K562 (cell line): ENCODE measurements at regions not wholly inside any gene's neighbourhood (a gene's known extent, or its start where the extent isn't known, plus 50 kb on each side); places are given as distances from the start of the nearest gene placed in this dataset.

Experiments used
- ATAC-seq: fragments of 200-7000 bp; cut with Tn5 transposase; 3 replicates; pipeline ENCODE4 v1.9.1; 2020; ENCODE audit warnings: moderate library complexity
- BruUV-seq: library from RNA; stranded (reverse); fragments of 400-500 nt; replicated peaks from 2 replicates; lab custom pipeline; 2021; lab: Mats Ljungman, UMichigan
- CTCF ChIA-PET: fragments of 300-600 bp; formaldehyde crosslinking; extraction: SDS; loops from one replicate; lab custom pipeline; 2021; ENCODE audit warnings: low intra/inter-chr PET ratio; lab: Yijun Ruan, JAX
- POLR2A ChIA-PET: fragments of 300-600, 350-650 bp; sonication (Branson Sonifier 250); formaldehyde crosslinking; extraction: SDS; loops from one replicate; lab custom pipeline; 2021; ENCODE audit warnings: antibody characterized with exemption, inconsistent platforms; lab: Yijun Ruan, JAX
- DNase-seq, 4 experiments: peaks; one replicate each; pipeline versions ENCODE4 v3.0.0 to v3.0.0-alpha.2; 2011 to 2018; ENCODE audit warnings: low spot score in 3 of 4, mixed read lengths in 3 of 4; ENCODE audit errors: extremely low read depth in 1 of 4
- FAIRE-seq: peaks from 2 replicates; lab custom pipeline; 2011; peaks lifted over from hg19 to GRCh38; lab: Jason Lieb, UNC
- H2AFZ ChIP-seq: 2 replicates; pipeline ENCODE4 v1.6.0; 2011; ENCODE audit warnings: low read depth, low read length, control low read depth, inconsistent platforms
- H3K27ac ChIP-seq: fragments of 200-600 bp; 3 replicates; pipeline ENCODE4 v1.8.0; 2011; ENCODE audit warnings: low read depth, mild to moderate bottlenecking, control low read depth, inconsistent platforms, low read length, moderate library complexity, mixed read lengths; ENCODE audit errors: extremely low read depth
- H3K27me3 ChIP-seq, 2 experiments: fragments of 300-600 bp in 1 of 2; 2 replicates in 1 of 2; 3 replicates in 1 of 2; pipeline versions ENCODE4 v1.6.0 to v1.8.0; 2011; ENCODE audit warnings: inconsistent platforms in 2 of 2, low read length in 2 of 2, mild to moderate bottlenecking in 1 of 2, mixed read lengths in 1 of 2, moderate library complexity in 1 of 2; ENCODE audit not compliant: control insufficient read depth in 2 of 2, insufficient read depth in 2 of 2
- H3K36me3 ChIP-seq: fragments of 300-600 bp; 3 replicates; pipeline ENCODE4 v1.8.0; 2011; ENCODE audit warnings: mild to moderate bottlenecking, low read length, inconsistent platforms; ENCODE audit not compliant: control insufficient read depth, insufficient read depth
- H3K4me1 ChIP-seq, 2 experiments: fragments of 200-600 bp in 1 of 2; replicated peaks in 1 of 2; 2 replicates in 1 of 2; 3 replicates in 1 of 2; pipeline versions ENCODE4 v1.5.1 to v1.8.0; 2011; ENCODE audit warnings: inconsistent platforms in 2 of 2, low read length in 2 of 2, mild to moderate bottlenecking in 1 of 2, mixed read lengths in 1 of 2, moderate library complexity in 1 of 2; ENCODE audit not compliant: control insufficient read depth in 2 of 2, insufficient read depth in 2 of 2
- H3K4me2 ChIP-seq: 2 replicates; pipeline ENCODE4 v1.6.1; 2011; ENCODE audit warnings: low read length, control low read depth, inconsistent platforms, mixed read lengths; ENCODE audit not compliant: insufficient read depth
- H3K4me3 ChIP-seq: fragments of 200-600 bp; sonication (generic), shearing (Covaris generic); 2 replicates; pipeline ENCODE4 v1.5.1; 2016; ENCODE audit warnings: control low read depth, inconsistent platforms
- H3K79me2 ChIP-seq: fragments of 200-600 bp; 3 replicates; pipeline ENCODE4 v1.8.0; 2011; ENCODE audit warnings: low read length, inconsistent platforms; ENCODE audit not compliant: control insufficient read depth, insufficient read depth
- H3K9ac ChIP-seq, 2 experiments: 2 replicates each; pipeline versions ENCODE4 v1.6.0 to v1.6.1; 2011; ENCODE audit warnings: low read depth in 2 of 2, low read length in 2 of 2, control low read depth in 1 of 2, inconsistent platforms in 1 of 2, mild to moderate bottlenecking in 1 of 2, mixed read lengths in 1 of 2; ENCODE audit not compliant: insufficient read depth in 1 of 2
- H3K9me1 ChIP-seq: one replicate; pipeline ENCODE4 v1.6.0; 2011; ENCODE audit warnings: inconsistent platforms, mild to moderate bottlenecking, low read length, moderate library complexity; ENCODE audit not compliant: control insufficient read depth, insufficient read depth
- H3K9me3 ChIP-seq: replicated peaks from 2 replicates; pipeline ENCODE4 v1.5.1; 2011; ENCODE audit warnings: low read depth, low read length, inconsistent platforms; ENCODE audit not compliant: control insufficient read depth, insufficient read depth
- H4K20me1 ChIP-seq: replicated peaks from 2 replicates; pipeline ENCODE4 v1.6.1; 2011; ENCODE audit warnings: low read length, inconsistent platforms, mixed read lengths; ENCODE audit not compliant: control insufficient read depth, insufficient read depth
- ARID1B ChIP-seq: fragments of 450-650 bp; IDR thresholded peaks from 2 replicates; pipeline ENCODE4 v1.6.1; 2016; ENCODE audit warnings: antibody characterized with exemption, mild to moderate bottlenecking, inconsistent platforms
- COPS2 ChIP-seq: fragments of 450-650 bp; conservative IDR thresholded peaks from 2 replicates; pipeline ENCODE4 v1.6.1; 2016; ENCODE audit warnings: mild to moderate bottlenecking, moderate library complexity
- E2F6 ChIP-seq, 2 experiments: IDR thresholded peaks; 2 replicates each; pipeline ENCODE4 v1.6.1; 2011; ENCODE audit warnings: borderline replicate concordance in 1 of 2, control low read depth in 1 of 2, low read depth in 1 of 2, low read length in 1 of 2, mild to moderate bottlenecking in 1 of 2, mixed read lengths in 1 of 2, moderate library complexity in 1 of 2; ENCODE audit not compliant: insufficient read depth in 1 of 2, insufficient read length in 1 of 2, poor library complexity in 1 of 2, severe bottlenecking in 1 of 2; ENCODE audit errors: extremely low read depth in 1 of 2
- E4F1 ChIP-seq: fragments of 250-450 bp; sonication (Bioruptor Pico); IDR thresholded peaks from 2 replicates; pipeline ENCODE4 v1.5.0; 2021; ENCODE audit warnings: mild to moderate bottlenecking, borderline replicate concordance
- HNRNPUL1 ChIP-seq: fragments of 200-400 bp; formaldehyde crosslinking; IDR thresholded peaks from 2 replicates; pipeline ENCODE4 v1.6.1; 2017; ENCODE audit warnings: low read length
- POLR3A ChIP-seq: IDR thresholded peaks from 2 replicates; pipeline ENCODE4 v1.6.1; 2011; ENCODE audit warnings: borderline replicate concordance, mild to moderate bottlenecking, moderate library complexity; ENCODE audit not compliant: insufficient read length, insufficient read depth; ENCODE audit errors: extremely low read depth
- STAT5A ChIP-seq: IDR thresholded peaks from 2 replicates; pipeline ENCODE4 v1.6.1; 2012; ENCODE audit warnings: low read length, inconsistent platforms, borderline replicate concordance
- TCF7 ChIP-seq: sonication (generic); IDR thresholded peaks from 2 replicates; pipeline ENCODE4 v1.6.1; 2016; ENCODE audit warnings: antibody characterized with exemption, borderline replicate concordance
- ZBTB1 ChIP-seq: sonication (generic); formaldehyde crosslinking; IDR thresholded peaks from 2 replicates; pipeline ENCODE4 v1.8.1; 2023; ENCODE audit warnings: missing genetic modification reagents, low read depth, mild to moderate bottlenecking, borderline replicate concordance
- ZFP30 ChIP-seq: fragments of 250-450 bp; sonication (Bioruptor Pico); IDR thresholded peaks from 2 replicates; pipeline ENCODE4 v1.8.0; 2022; ENCODE audit warnings: moderate library complexity, mild to moderate bottlenecking, inconsistent platforms, borderline replicate concordance
- ZNF395 ChIP-seq: fragments of 200-800 bp; sonication (Bioruptor generic); IDR thresholded peaks from 2 replicates; pipeline ENCODE4 v1.6.1; 2017; ENCODE audit warnings: missing genetic modification characterization, missing compliant biosample characterization
- WGBS: fragments of 100-300 bp; shearing (Covaris generic); methylation state at CpG from one replicate; pipeline ENCODE4 v1.1.6; 2016; ENCODE audit warnings: low coverage, mixed read lengths; ENCODE audit not compliant: insufficient coverage; ENCODE audit errors: missing lambda C conversion rate; 5-methylcytosine and 5-hydroxymethylcytosine counted together
- in situ Hi-C: fragments of 300-500 bp; cut with MboI; formaldehyde crosslinking; loops from 4 replicates; pipeline ENCODE4 v1.15.0; 2018; ENCODE audit warnings: inconsistent platforms, mixed read lengths
- intact Hi-C: fragments of 100-400 bp; cut with micrococcal nuclease; formaldehyde crosslinking; loops from 2 replicates; pipeline ENCODE4 v1.14.2; 2022

GRCh38 chr9:25254051-25254450 is 424.2 kb downstream of the TUSC1 start:
- H3K9me3 ChIP-seq, result no peaks in the 10 kb centered on the region
- whole genome bisulfite sequencing, result no CpG with 5 or more reads among the region's 2 CpGs
- H3K4me3 ChIP-seq, result no peak overlapping the region
- no peaks in the 10 kb centered on the region for H3K36me3 ChIP-seq
- H3K79me2 ChIP-seq, result no peaks in the 10 kb centered on the region
- POLR2A ChIA-PET, result no interaction called here
- intact Hi-C loops (no loop called here), in situ Hi-C loops (no loop called here)
- H3K27me3 ChIP-seq, result no peaks in the 10 kb centered on the region
- FAIRE-seq (no peak), DNase-seq (no peak), ATAC-seq (no peak)
- H3K9ac ChIP-seq, result no peak overlapping the region
- no peak overlapping the region for H3K27ac ChIP-seq
- BruUV-seq, result no TSS peak
- H3K4me1 ChIP-seq, result no peaks in the 10 kb centered on the region
- H4K20me1 ChIP-seq, result no peaks in the 10 kb centered on the region
- no peaks in the 10 kb centered on the region for H3K9me1 ChIP-seq
- TF ChIP-seq ARID1B (no peak), STAT5A (no peak), COPS2 (no peak), ZFP30 (CRISPR knock-in tag) (no peak), HNRNPUL1 (no peak)
- no peak overlapping the region for H2AFZ ChIP-seq
- CTCF ChIA-PET, result no interaction called here
- H3K4me2 ChIP-seq, result no peak overlapping the region

GRCh38 chr9:25241421-25241820 is 436.8 kb downstream of the TUSC1 start:
- FAIRE-seq (no peak), ATAC-seq (no peak), DNase-seq (no peak)
- Histone ChIP-seq H3K27ac (no peak overlapping the region), H3K9ac (no peak overlapping the region), H3K4me2 (no peak overlapping the region), H3K27me3 (no peaks in the 10 kb centered on the region), H4K20me1 (no peaks in the 10 kb centered on the region), H3K9me3 (no peaks in the 10 kb centered on the region), H3K36me3 (no peaks in the 10 kb centered on the region), H3K79me2 (no peaks in the 10 kb centered on the region), H2AFZ (no peak overlapping the region), H3K4me1 (no peaks in the 10 kb centered on the region), H3K9me1 (no peaks in the 10 kb centered on the region), H3K4me3 (no peak overlapping the region)
- ChIA-PET CTCF (no interaction called here), POLR2A (no interaction called here)
- WGBS, result no CpG with 5 or more reads among the region's 3 CpGs
- intact Hi-C loops, result no loop called here
- in situ Hi-C loops, result no loop called here
- no TSS peak for BruUV-seq
- TF ChIP-seq ZBTB1 (CRISPR knock-in tag), result no peak
- TF ChIP-seq POLR3A, result no peak
- TF ChIP-seq TCF7, result no peak
- no peak for TF ChIP-seq E2F6 (IDR thresholded peaks at IDR 0.05; ENCODE audit: borderline replicate concordance in 1 of 2, extremely low read depth in 1 of 2, insufficient read depth in 1 of 2, insufficient read length in 1 of 2, low read depth in 1 of 2, low read length in 1 of 2, poor library complexity in 1 of 2, severe bottlenecking in 1 of 2)
- no peak for TF ChIP-seq E4F1 (CRISPR knock-in tag)
- no peak for TF ChIP-seq ZNF395 (CRISPR knock-in tag)
